ENCODE measurements at regions not wholly inside any gene's neighbourhood (a gene's known extent, or its start where the extent isn't known, plus 50 kb on each side); places are given as distances from the start of the nearest gene placed in this dataset.

DNA sequence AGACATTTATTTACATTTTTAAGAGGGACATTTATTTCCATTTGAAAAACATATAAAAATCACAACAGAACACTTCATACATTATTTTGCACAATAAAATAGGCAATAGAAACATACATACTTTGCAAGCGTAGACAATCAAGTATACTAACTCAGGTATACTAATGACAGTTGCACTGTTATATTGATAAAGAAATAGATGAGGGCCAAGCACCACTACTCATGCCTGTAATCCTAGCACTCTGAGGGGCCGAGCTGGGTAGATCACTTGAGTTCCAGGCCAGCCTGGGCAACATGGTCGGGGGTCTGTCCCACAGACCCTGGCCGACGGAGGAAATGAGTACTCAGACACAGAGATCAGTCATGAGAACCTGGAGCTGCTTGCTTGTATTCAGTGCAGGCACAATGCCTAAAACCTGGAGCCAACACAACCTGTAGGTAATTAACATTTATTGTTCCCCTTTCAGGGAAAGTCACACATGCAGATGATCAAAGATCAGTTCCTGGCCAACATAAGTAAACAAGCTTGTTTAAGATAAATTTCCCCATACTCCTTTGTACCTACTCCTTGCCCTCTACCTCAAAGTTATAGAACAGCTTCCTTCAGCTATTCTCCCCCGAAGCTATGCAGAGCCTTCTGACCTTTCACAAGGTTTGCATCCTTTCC, 1960.2 kb downstream of the SUCLG1 start:
- TF ChIP-seq, protein P1, sequence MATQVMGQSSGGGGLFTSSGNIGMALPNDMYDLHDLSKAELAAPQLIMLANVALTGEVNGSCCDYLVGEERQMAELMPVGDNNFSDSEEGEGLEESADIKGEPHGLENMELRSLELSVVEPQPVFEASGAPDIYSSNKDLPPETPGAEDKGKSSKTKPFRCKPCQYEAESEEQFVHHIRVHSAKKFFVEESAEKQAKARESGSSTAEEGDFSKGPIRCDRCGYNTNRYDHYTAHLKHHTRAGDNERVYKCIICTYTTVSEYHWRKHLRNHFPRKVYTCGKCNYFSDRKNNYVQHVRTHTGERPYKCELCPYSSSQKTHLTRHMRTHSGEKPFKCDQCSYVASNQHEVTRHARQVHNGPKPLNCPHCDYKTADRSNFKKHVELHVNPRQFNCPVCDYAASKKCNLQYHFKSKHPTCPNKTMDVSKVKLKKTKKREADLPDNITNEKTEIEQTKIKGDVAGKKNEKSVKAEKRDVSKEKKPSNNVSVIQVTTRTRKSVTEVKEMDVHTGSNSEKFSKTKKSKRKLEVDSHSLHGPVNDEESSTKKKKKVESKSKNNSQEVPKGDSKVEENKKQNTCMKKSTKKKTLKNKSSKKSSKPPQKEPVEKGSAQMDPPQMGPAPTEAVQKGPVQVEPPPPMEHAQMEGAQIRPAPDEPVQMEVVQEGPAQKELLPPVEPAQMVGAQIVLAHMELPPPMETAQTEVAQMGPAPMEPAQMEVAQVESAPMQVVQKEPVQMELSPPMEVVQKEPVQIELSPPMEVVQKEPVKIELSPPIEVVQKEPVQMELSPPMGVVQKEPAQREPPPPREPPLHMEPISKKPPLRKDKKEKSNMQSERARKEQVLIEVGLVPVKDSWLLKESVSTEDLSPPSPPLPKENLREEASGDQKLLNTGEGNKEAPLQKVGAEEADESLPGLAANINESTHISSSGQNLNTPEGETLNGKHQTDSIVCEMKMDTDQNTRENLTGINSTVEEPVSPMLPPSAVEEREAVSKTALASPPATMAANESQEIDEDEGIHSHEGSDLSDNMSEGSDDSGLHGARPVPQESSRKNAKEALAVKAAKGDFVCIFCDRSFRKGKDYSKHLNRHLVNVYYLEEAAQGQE (IDR thresholded peaks at IDR 0.05; ENCODE audit: low read depth, low read length): no peak
- no peak for TF ChIP-seq POLR2A (IDR thresholded peaks at IDR 0.05; ENCODE audit: low read depth, low read length)
- TF ChIP-seq YY1 (IDR thresholded peaks at IDR 0.05; ENCODE audit: low read depth, low read length): no peak
- no peak for TF ChIP-seq POLR2AphosphoS5 (IDR thresholded peaks at IDR 0.05; ENCODE audit: low read length)
- TF ChIP-seq, protein P2, sequence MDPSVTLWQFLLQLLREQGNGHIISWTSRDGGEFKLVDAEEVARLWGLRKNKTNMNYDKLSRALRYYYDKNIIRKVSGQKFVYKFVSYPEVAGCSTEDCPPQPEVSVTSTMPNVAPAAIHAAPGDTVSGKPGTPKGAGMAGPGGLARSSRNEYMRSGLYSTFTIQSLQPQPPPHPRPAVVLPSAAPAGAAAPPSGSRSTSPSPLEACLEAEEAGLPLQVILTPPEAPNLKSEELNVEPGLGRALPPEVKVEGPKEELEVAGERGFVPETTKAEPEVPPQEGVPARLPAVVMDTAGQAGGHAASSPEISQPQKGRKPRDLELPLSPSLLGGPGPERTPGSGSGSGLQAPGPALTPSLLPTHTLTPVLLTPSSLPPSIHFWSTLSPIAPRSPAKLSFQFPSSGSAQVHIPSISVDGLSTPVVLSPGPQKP (IDR thresholded peaks at IDR 0.05; ENCODE audit: low read depth, low read length): no peak
